ENCODE measurements at regions not wholly inside any gene's neighbourhood (a gene's known extent, or its start where the extent isn't known, plus 50 kb on each side); places are given as distances from the start of the nearest gene placed in this dataset.

DNA sequence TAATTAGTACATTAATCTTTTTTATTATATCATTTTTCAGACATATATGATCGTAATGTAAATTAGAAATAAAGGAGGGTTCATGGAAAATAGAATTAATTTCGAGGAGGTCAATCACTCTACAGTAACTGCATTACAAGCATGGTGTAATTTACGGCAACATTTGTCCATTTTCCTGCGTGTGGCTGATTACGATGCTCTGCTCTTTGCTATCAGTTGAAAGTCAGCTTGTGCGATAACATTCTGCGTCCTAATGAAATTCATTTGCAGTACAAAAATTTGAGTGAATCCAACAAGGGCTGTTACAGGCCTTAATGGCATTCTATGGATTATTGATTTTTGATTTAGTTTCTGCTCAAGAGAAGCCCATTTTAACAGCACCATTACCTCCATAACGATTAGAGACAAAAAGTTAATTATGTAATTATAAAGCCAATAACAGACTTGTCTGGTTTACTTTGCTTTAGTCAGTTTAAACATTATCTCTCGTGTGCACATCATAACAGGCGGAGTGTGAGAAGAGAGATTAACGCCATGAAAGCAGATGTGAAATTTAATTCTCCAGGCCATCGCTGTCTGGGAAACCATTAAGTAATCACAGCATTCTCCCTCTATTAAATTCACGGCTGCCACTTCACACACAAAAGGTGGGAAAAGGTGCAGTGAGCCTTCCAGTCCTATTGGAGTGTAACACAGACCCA lies 256.4 kb upstream of the IRX3 start:
- TF ChIP-seq POLR2AphosphoS5 (IDR thresholded peaks at IDR 0.05; ENCODE audit: low read depth, low read length) = no peak
- TF ChIP-seq FOXP2 (optimal IDR thresholded peaks at IDR 0.05; ENCODE audit: borderline replicate concordance, extremely low read depth, extremely low read length, insufficient read depth) = no peak

DNA sequence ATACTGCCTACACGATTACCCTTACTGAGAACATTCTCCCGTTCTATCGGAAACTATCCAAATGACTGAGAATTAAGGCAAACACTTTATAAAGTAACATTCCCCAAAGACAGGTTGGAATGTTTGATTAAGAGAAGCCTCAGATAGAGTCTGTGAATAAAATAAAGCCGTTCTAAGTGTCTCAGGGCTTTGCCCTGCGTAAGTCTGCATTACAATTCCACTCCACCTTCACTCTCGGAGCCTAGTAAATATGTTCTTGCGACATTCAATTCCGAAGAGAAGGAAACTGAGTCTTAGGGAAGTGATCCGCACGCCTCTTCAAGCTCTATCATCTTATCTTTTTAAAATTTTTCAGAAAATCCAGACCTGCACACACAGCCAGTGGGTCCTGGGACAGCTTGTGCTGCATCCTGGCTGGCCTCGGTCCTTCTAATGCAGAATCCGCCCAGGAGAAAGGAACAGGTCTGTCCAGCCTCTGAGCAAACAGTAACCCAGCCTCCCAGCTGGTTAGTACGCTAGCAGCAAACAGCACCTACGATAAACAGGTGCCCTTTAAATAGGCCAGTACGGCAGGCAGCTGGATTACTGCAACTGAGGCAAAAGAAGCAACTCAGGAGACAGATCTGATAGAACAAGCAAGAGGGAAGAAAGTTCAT lies 254.1 kb upstream of the IRX3 start:
- TF ChIP-seq TAF1 (IDR thresholded peaks at IDR 0.05; ENCODE audit: borderline replicate concordance, insufficient read depth, low read length) (no peak), REST (IDR thresholded peaks at IDR 0.05; ENCODE audit: insufficient read depth in 1 of 2, low read depth in 2 of 2, low read length in 2 of 2) (no peak), SIN3A (IDR thresholded peaks at IDR 0.05; ENCODE audit: borderline replicate concordance, insufficient read depth, low read length) (no peak), POLR2AphosphoS5 (IDR thresholded peaks at IDR 0.05; ENCODE audit: low read depth, low read length) (no peak), FOXP2 (optimal IDR thresholded peaks at IDR 0.05; ENCODE audit: borderline replicate concordance, extremely low read depth, extremely low read length, insufficient read depth) (no peak)

DNA sequence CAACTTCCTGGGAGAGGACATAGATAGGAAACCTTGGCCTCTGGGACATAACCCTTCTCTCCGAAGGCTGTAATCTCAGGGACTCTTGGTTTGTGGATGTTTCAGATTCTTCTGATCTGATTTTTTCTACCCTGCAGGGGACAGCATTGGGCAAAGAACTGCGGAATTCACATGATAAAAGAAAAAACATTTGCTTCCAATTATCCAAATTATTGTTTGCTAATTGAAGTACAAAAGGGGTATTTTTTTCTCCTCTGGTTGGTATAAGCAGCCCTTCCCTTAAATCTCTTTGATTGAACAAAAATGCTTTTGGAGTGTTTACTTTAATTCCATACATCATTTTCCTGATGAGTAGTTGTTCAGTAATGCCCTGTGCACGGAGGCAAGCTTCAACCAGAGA lies 251.7 kb upstream of the IRX3 start:
- TF ChIP-seq POLR2AphosphoS5 (IDR thresholded peaks at IDR 0.05; ENCODE audit: low read depth, low read length) = no peak
- TF ChIP-seq REST (IDR thresholded peaks at IDR 0.05; ENCODE audit: insufficient read depth in 1 of 2, low read depth in 2 of 2, low read length in 2 of 2) = no peak
- no peak for TF ChIP-seq SIN3A (IDR thresholded peaks at IDR 0.05; ENCODE audit: borderline replicate concordance, insufficient read depth, low read length)
- TF ChIP-seq TAF1 (IDR thresholded peaks at IDR 0.05; ENCODE audit: borderline replicate concordance, insufficient read depth, low read length) = no peak
- TF ChIP-seq FOXP2 (optimal IDR thresholded peaks at IDR 0.05; ENCODE audit: borderline replicate concordance, extremely low read depth, extremely low read length, insufficient read depth) = no peak

DNA sequence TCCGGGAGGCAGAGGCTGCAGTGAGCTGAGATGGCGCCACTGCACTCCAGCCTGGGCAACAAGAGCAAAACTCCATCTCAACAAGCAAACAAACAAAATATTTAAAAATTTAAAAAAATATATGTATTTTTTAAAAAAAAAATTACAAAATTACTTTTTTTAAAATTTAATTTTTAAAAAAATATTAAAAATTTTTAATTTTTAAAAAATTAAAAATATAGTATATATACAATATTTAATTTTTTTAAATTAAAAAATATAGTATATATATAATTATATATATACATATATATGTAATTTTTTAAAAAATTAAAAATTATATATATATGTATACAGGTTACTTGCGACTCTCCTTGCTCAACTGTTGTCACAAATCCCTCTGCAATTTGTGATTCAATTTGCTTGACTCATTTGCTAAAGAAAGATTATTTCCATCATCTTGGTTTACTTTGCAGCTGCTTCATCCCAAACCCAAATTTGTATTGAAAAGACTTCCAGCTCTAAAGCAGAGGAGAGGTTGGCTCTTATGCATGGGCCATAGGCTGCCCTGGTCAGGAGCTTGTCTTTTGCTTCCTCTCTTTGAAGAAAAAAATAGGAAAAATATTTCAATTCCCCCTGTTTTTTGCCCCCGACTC lies 247.4 kb upstream of the IRX3 start:
- no peak for TF ChIP-seq REST (IDR thresholded peaks at IDR 0.05; ENCODE audit: insufficient read depth in 1 of 2, low read depth in 2 of 2, low read length in 2 of 2)
- TF ChIP-seq TAF1 (IDR thresholded peaks at IDR 0.05; ENCODE audit: borderline replicate concordance, insufficient read depth, low read length) = no peak
- TF ChIP-seq SIN3A (IDR thresholded peaks at IDR 0.05; ENCODE audit: borderline replicate concordance, insufficient read depth, low read length) = no peak
- TF ChIP-seq POLR2AphosphoS5 (IDR thresholded peaks at IDR 0.05; ENCODE audit: low read depth, low read length) = no peak
- no peak for TF ChIP-seq FOXP2 (optimal IDR thresholded peaks at IDR 0.05; ENCODE audit: borderline replicate concordance, extremely low read depth, extremely low read length, insufficient read depth)

DNA sequence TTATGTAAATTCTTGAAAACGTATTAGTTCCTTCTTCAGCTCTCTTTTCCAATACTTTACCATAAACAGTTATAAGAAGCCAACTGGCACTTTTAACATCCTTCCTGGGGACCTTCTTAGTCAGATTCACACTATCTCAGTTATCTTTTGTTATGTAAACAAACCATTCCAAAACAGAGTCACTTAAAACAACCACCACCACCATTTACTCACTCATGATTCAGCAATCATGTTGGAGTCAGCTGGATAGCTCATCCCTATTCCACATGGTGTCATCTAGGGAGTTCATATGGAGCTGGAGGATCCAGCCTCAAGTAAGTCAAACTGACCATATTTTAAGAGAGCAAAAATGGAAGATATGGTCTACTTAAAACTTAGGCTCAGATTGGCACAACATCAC lies 240.3 kb upstream of the IRX3 start:
- no peak for TF ChIP-seq REST (IDR thresholded peaks at IDR 0.05; ENCODE audit: insufficient read depth in 1 of 2, low read depth in 2 of 2, low read length in 2 of 2)
- no peak for TF ChIP-seq POLR2AphosphoS5 (IDR thresholded peaks at IDR 0.05; ENCODE audit: low read depth, low read length)
- no peak for TF ChIP-seq SIN3A (IDR thresholded peaks at IDR 0.05; ENCODE audit: borderline replicate concordance, insufficient read depth, low read length)
- TF ChIP-seq TAF1 (IDR thresholded peaks at IDR 0.05; ENCODE audit: borderline replicate concordance, insufficient read depth, low read length) = no peak
- no peak for TF ChIP-seq FOXP2 (optimal IDR thresholded peaks at IDR 0.05; ENCODE audit: borderline replicate concordance, extremely low read depth, extremely low read length, insufficient read depth)
